ENCODE measurements at regions not wholly inside any gene's neighbourhood (a gene's known extent, or its start where the extent isn't known, plus 50 kb on each side); places are given as distances from the start of the nearest gene placed in this dataset.

DNA sequence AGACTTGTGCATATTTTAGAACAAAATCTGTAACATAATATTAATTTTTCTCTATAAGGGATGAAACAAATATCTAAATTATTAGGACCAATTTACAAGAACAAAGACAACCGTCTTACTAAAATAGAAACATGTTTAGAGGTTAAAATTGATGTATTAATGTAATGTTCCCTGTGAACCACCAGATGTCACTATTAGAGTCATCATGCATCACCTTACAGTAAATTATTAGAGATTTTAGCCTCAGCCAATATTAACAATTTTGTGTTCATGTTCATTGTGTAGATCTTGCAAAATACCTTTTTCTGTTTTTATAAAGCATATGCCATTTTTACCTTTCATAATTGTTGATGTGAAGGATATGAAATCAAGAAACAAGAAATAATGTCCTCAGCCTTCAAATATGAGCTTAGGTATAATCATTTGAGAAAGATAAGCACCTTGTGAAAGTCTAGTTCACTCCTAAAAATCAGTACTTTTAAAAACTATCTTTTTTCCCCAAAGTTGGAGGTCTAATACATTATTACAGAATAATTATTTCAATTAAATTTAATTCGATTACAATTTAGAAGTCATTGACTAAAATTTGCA lies 344.3 kb upstream of the KCNH7 start:
- Histone ChIP-seq H3K4me3 (ENCODE audit: low read length) (no peak overlapping the region), H3K4me1 (ENCODE audit: insufficient read depth, low read length) (peaks cover 14% of the 10 kb centered on the region), H3K9me3 (ENCODE audit: insufficient read depth, low read depth, low read length) (no peaks in the 10 kb centered on the region), H3K27ac (ENCODE audit: low read depth, low read length) (no peak overlapping the region), H3K9ac (ENCODE audit: low read depth, low read length) (no peak overlapping the region), H3K36me3 (ENCODE audit: insufficient read depth, low read length) (no peaks in the 10 kb centered on the region), H3K27me3 (ENCODE audit: insufficient read depth, low read length) (no peaks in the 10 kb centered on the region)
- no CpG with 5 or more reads among the region's 2 CpGs for whole genome bisulfite sequencing

DNA sequence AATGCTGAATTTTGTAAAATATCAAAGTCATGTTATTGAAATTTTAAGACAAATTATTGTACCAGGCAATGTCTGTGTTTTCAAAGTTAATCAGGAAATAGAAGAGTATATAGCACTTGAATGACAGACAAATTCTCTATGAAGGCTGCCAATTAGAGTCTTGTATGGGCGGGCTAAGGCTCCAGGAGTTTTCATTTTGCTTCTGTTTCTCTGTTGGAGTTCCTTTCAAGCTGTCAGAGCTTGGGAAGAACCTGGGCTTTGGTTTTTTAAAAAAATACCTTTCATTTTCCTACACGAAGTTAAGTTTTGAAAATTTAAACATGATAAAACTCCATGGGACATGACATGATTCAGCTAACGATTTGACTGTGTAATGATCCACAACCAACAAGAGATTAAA lies 339.0 kb upstream of the KCNH7 start:
- H3K4me1 ChIP-seq (ENCODE audit: insufficient read depth, low read length), result no peaks in the 10 kb centered on the region
- no peaks in the 10 kb centered on the region for H3K9me3 ChIP-seq (ENCODE audit: insufficient read depth, low read depth, low read length)
- H3K27me3 ChIP-seq (ENCODE audit: insufficient read depth, low read length), result peaks cover 17% of the 10 kb centered on the region
- no peaks in the 10 kb centered on the region for H3K36me3 ChIP-seq (ENCODE audit: insufficient read depth, low read length)
- WGBS, result 92% methylated on average over 3 of the region's 3 CpGs
- no peak overlapping the region for H3K4me3 ChIP-seq (ENCODE audit: low read length)
- no peak overlapping the region for H3K27ac ChIP-seq (ENCODE audit: low read depth, low read length)
- no peak overlapping the region for H3K9ac ChIP-seq (ENCODE audit: low read depth, low read length)

DNA sequence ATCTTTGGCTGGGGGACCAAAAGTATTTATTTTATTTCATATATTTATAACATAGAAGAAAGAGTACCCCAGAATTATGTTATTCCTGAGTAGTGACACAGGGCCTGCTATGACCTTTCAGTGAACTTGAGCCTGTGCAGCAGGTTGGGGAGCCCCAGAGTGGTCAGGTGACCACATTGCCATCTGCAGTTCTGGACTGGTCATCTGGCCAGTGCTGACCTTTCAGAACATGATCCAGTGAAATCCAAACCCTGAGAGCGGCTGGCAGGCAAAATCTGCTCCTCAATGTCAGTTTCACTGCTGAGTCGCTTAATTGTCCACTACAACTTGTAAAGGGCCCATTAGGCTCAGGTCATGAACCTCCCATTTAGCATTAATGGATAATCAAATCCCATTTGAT lies 336.7 kb upstream of the KCNH7 start:
- H3K4me1 ChIP-seq (ENCODE audit: insufficient read depth, low read length), result peaks cover 11% of the 10 kb centered on the region; the same call in 1 of the 2 replicates
- peaks cover 37% of the 10 kb centered on the region for H3K27me3 ChIP-seq (ENCODE audit: insufficient read depth, low read length)
- H3K36me3 ChIP-seq (ENCODE audit: insufficient read depth, low read length), result no peaks in the 10 kb centered on the region
- no peak overlapping the region for H3K9ac ChIP-seq (ENCODE audit: low read depth, low read length)
- no peak overlapping the region for H3K27ac ChIP-seq (ENCODE audit: low read depth, low read length)
- WGBS, result 95% methylated on average over 2 of the region's 2 CpGs
- no peaks in the 10 kb centered on the region for H3K9me3 ChIP-seq (ENCODE audit: insufficient read depth, low read depth, low read length)
- H3K4me3 ChIP-seq (ENCODE audit: low read length), result no peak overlapping the region

DNA sequence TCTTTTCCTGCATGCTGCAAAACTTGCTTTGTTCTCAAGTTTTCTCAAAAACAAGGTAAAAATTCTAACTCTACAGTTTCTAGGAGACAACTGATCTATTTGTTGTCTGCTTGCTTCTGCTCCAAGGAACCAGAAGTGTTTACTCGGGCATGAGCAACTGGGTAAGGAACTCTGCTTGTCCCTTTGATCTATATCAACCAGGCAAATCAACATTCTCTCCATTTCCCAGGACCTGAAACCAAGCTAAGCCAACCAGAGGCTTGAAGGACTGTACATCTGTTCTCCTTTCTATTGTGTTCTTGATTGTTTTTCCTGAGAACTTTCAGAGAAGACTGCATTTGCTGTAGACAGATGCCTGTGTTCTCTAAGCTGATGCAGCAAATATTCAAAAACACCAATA lies 335.0 kb upstream of the KCNH7 start:
- Histone ChIP-seq H3K4me3 (ENCODE audit: low read length) (no peak overlapping the region), H3K9me3 (ENCODE audit: insufficient read depth, low read depth, low read length) (no peaks in the 10 kb centered on the region), H3K27me3 (ENCODE audit: insufficient read depth, low read length) (peaks cover 37% of the 10 kb centered on the region), H3K27ac (ENCODE audit: low read depth, low read length) (no peak overlapping the region), H3K4me1 (ENCODE audit: insufficient read depth, low read length) (peaks cover 11% of the 10 kb centered on the region; the same call in 1 of the 2 replicates), H3K9ac (ENCODE audit: low read depth, low read length) (no peak overlapping the region), H3K36me3 (ENCODE audit: insufficient read depth, low read length) (no peaks in the 10 kb centered on the region)
- WGBS, result 74% methylated on average over 1 of the region's 1 CpG

DNA sequence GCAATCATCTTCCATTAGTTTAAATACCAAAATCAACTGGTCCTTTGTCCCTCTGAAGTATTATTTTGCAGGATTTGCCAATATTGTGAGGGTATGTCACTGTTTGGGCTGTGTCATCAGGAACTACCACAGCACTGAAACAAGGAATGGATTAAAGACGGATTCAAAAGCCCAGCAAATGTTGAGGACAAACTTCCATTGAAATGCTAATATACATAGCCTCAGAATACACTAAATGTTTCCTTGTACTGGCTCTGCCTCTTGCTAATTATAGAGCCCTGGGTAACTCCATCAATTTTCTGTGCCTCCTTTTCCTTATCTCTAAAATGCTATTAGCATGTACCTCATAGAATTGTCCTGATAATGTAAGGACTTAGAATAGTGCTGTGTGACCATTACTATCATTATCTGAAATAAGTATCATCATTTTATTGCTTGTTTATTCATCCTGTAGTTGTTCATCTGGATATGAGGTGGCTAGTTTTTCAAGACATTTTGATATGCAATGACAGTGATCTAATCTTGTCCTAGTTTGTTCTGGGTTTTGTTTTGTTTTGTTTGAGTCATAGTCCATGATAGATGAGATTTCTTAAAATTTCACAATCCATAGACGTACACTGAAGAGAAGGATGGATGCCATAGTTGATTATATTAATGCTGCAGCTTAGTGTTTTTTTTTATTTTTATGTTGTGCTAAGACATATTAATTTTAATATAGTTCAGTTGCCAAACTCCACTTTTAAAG lies 333.4 kb upstream of the KCNH7 start:
- 21% methylated on average over 1 of the region's 2 CpGs for WGBS
- no peak overlapping the region for H3K9ac ChIP-seq (ENCODE audit: low read depth, low read length)
- peaks cover 37% of the 10 kb centered on the region for H3K27me3 ChIP-seq (ENCODE audit: insufficient read depth, low read length)
- H3K36me3 ChIP-seq (ENCODE audit: insufficient read depth, low read length), result no peaks in the 10 kb centered on the region
- no peaks in the 10 kb centered on the region for H3K9me3 ChIP-seq (ENCODE audit: insufficient read depth, low read depth, low read length)
- H3K4me1 ChIP-seq (ENCODE audit: insufficient read depth, low read length), result peaks cover 11% of the 10 kb centered on the region; the same call in 1 of the 2 replicates
- H3K4me3 ChIP-seq (ENCODE audit: low read length), result no peak overlapping the region
- no peak overlapping the region for H3K27ac ChIP-seq (ENCODE audit: low read depth, low read length)

DNA sequence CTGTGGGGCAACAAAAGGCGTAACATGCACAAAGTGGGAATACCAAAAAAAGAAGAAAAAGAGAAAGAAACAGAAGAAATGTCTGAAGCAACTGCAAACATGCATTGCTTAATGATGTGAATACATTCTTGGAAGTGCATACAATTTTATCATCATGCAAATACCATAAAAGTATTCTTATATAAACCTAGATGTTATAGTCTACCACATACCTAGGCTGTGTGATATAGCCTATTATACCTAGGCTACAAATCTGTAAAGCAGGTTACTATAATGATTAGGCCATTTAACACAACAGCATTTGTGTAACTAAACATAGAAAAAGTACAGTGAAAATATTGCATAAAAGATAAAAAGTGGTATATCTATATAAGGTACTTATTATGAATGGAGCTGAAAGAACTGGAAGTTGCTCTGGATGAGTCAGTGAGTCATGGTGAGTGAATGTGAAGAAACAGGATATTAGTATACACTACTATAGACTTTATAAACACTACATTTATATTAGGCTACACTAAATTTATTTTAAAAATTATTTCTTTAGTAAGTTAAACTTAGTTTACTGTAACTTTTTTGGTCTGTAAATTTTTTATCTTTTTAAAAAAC lies 319.4 kb upstream of the KCNH7 start:
- 50% methylated on average over 1 of the region's 1 CpG for WGBS
- Histone ChIP-seq H3K27ac (ENCODE audit: low read depth, low read length) (no peak overlapping the region), H3K4me3 (ENCODE audit: low read length) (no peak overlapping the region), H3K27me3 (ENCODE audit: insufficient read depth, low read length) (no peaks in the 10 kb centered on the region), H3K36me3 (ENCODE audit: insufficient read depth, low read length) (no peaks in the 10 kb centered on the region), H3K4me1 (ENCODE audit: insufficient read depth, low read length) (no peaks in the 10 kb centered on the region), H3K9me3 (ENCODE audit: insufficient read depth, low read depth, low read length) (no peaks in the 10 kb centered on the region), H3K9ac (ENCODE audit: low read depth, low read length) (no peak overlapping the region)

DNA sequence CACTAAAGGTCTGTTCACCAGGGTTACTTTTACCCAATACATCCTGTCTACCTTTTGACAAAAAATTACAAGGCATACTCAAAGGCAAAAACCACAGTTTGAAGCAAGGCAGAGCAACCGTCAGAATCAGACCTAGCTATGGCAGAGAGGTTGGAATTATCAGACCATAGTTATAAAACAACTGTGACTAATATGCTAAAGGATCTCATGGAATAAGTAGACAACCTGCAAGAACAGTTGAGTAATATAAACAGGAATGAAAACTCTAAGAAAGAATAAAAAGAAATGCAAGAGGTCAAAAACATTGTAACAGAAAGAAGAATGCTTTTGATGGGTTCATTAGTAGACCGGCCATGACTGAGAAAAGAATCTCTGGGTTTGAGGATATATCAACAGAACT lies 318.8 kb upstream of the KCNH7 start:
- Histone ChIP-seq H3K4me1 (ENCODE audit: insufficient read depth, low read length) (no peaks in the 10 kb centered on the region), H3K36me3 (ENCODE audit: insufficient read depth, low read length) (no peaks in the 10 kb centered on the region), H3K4me3 (ENCODE audit: low read length) (no peak overlapping the region), H3K9ac (ENCODE audit: low read depth, low read length) (no peak overlapping the region), H3K27ac (ENCODE audit: low read depth, low read length) (no peak overlapping the region), H3K9me3 (ENCODE audit: insufficient read depth, low read depth, low read length) (no peaks in the 10 kb centered on the region), H3K27me3 (ENCODE audit: insufficient read depth, low read length) (no peaks in the 10 kb centered on the region)
- 95% methylated on average over 1 of the region's 2 CpGs for WGBS

DNA sequence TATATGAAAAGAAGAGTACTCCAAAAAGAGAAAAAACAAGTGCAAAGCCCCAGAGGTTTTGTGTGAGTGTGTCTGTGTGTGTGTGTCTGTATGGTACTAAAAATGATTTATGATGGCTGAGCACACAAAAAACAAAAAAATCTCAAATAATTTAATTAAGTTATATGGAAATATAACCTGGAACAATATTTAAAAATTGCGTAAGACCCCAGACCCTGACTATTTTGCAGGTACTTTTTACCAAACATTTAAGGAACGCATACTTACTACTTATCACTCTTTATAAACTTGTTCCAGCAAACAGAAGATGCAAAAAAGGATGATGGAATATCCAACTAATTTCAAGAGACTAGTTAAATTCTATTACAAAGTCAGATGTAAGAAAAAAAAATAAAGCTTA lies 317.4 kb upstream of the KCNH7 start:
- Histone ChIP-seq H3K27me3 (ENCODE audit: insufficient read depth, low read length) (no peaks in the 10 kb centered on the region), H3K9ac (ENCODE audit: low read depth, low read length) (no peak overlapping the region), H3K4me3 (ENCODE audit: low read length) (no peak overlapping the region), H3K9me3 (ENCODE audit: insufficient read depth, low read depth, low read length) (no peaks in the 10 kb centered on the region), H3K27ac (ENCODE audit: low read depth, low read length) (no peak overlapping the region), H3K4me1 (ENCODE audit: insufficient read depth, low read length) (no peaks in the 10 kb centered on the region), H3K36me3 (ENCODE audit: insufficient read depth, low read length) (no peaks in the 10 kb centered on the region)
- WGBS, result 91% methylated on average over 2 of the region's 2 CpGs

DNA sequence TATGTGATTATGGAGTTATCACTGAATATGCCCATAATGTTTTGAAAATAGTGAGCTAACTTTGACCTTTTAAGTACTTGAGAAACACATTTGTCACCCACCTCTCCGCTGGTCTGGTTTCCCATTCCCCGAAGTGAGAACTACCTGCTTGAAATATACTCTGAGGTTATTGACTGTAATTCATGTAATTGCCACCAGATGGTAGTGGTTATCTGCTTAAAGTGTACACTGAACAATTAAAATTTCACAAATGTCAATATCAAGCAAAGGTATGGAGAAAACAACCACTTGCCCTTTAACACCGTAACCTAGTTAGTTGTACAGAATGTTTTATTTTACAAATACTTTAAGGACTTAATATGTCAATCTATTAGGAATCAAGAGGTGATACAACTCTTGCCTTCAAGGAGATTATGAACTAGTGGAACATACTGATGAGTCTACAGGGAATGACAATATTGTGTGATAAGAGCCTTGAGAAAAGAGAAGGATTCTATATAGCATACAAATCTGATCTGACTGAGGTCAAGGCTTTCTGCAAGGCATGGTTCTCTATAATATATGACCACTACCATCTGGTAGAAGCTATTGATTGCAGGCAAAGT lies 316.8 kb upstream of the KCNH7 start:
- H3K4me1 ChIP-seq (ENCODE audit: insufficient read depth, low read length), result no peaks in the 10 kb centered on the region
- no peak overlapping the region for H3K27ac ChIP-seq (ENCODE audit: low read depth, low read length)
- no peak overlapping the region for H3K4me3 ChIP-seq (ENCODE audit: low read length)
- WGBS, result 92% methylated on average over 2 of the region's 3 CpGs
- H3K36me3 ChIP-seq (ENCODE audit: insufficient read depth, low read length), result no peaks in the 10 kb centered on the region
- H3K27me3 ChIP-seq (ENCODE audit: insufficient read depth, low read length), result no peaks in the 10 kb centered on the region
- no peaks in the 10 kb centered on the region for H3K9me3 ChIP-seq (ENCODE audit: insufficient read depth, low read depth, low read length)
- no peak overlapping the region for H3K9ac ChIP-seq (ENCODE audit: low read depth, low read length)

DNA sequence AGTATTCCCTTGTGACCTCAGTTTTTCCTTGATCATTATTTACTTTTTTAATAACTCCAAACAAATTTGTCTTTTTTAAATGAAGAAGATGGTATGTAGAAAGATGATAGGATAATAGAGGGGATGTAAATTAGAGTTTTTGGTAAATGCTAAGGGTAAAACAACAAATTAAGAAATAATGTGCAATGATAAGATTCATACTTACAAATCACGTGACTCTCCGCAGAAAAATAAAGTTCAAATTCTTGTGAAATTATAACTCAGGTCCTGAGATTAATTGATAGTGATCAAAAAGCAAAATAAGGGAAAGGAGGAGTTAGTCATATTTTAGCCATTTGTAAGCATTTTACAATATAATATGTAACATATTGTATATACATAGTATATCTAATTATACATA lies 304.1 kb upstream of the KCNH7 start:
- no peak overlapping the region for H3K4me3 ChIP-seq (ENCODE audit: low read length)
- no peak overlapping the region for H3K9ac ChIP-seq (ENCODE audit: low read depth, low read length)
- no peaks in the 10 kb centered on the region for H3K36me3 ChIP-seq (ENCODE audit: insufficient read depth, low read length)
- peaks cover 20% of the 10 kb centered on the region for H3K9me3 ChIP-seq (ENCODE audit: insufficient read depth, low read depth, low read length)
- no peaks in the 10 kb centered on the region for H3K27me3 ChIP-seq (ENCODE audit: insufficient read depth, low read length)
- no CpG with 5 or more reads among the region's 2 CpGs for WGBS
- H3K27ac ChIP-seq (ENCODE audit: low read depth, low read length), result no peak overlapping the region
- no peaks in the 10 kb centered on the region for H3K4me1 ChIP-seq (ENCODE audit: insufficient read depth, low read length)

DNA sequence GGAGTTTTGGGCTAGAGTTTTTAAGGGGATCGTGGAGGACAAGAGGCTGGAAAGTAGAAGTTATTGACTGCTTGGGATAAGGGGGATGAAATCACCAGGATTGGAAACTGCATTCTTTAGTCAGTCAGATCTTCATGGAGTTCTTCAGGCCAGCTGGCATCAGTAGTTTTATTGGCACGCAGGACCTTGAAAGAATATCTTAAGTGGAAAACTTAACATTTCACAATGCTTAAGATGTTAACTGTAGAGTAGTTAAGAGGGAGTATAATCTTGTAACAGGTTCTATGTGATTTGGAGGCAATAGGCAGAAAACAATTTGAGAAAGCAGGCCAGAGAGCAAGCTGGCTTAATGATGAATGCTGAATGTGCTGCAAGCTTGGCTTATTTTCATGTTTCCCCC lies 300.4 kb upstream of the KCNH7 start:
- Histone ChIP-seq H3K4me3 (ENCODE audit: low read length) (no peak overlapping the region), H3K9me3 (ENCODE audit: insufficient read depth, low read depth, low read length) (no peaks in the 10 kb centered on the region), H3K27ac (ENCODE audit: low read depth, low read length) (no peak overlapping the region), H3K4me1 (ENCODE audit: insufficient read depth, low read length) (no peaks in the 10 kb centered on the region), H3K9ac (ENCODE audit: low read depth, low read length) (no peak overlapping the region), H3K27me3 (ENCODE audit: insufficient read depth, low read length) (no peaks in the 10 kb centered on the region; the same call in 1 of the 2 replicates), H3K36me3 (ENCODE audit: insufficient read depth, low read length) (no peaks in the 10 kb centered on the region)
- 93% methylated on average over 2 of the region's 2 CpGs for WGBS
